HG03045 (cell line): ENCODE measurements at regions not wholly inside any gene's neighbourhood (a gene's known extent, or its start where the extent isn't known, plus 50 kb on each side); places are given as distances from the start of the nearest gene placed in this dataset.

Source experiments
- ATAC-seq: cut with Tn5 transposase; IDR thresholded peaks from one replicate; pipeline ENCODE4 v1.9.1; 2021; ENCODE audit warnings: mild to moderate bottlenecking, moderate library complexity; ENCODE audit not compliant: unreplicated experiment

DNA sequence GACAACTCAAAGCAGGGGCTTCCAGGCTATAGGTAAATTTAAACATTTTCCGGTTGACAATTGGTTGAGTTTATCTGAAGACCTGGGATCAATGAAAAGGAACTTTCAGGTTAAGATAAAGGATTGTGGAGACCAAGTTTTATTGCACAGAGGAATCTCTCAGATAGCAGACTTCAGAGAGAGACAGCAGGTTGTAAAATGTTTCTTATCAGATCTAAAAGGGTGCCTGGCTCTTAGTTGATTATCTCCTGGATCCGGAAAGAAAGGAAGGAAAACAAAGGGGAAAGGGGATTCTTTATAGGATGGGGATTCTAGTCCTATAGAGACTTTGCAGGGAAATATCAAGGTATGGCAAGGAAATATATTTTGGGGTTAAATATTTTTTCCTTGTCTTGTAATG, 951.3 kb upstream of the SEMA6D start:
- ATAC-seq, result no peak

- no peak for ATAC-seq
These were observed 949.0 kb upstream of the SEMA6D start for GRCh38 chr15:46768287-46768686.

GRCh38 chr15:46773016-46773415, 944.3 kb upstream of the SEMA6D start:
- no peak for ATAC-seq

DNA sequence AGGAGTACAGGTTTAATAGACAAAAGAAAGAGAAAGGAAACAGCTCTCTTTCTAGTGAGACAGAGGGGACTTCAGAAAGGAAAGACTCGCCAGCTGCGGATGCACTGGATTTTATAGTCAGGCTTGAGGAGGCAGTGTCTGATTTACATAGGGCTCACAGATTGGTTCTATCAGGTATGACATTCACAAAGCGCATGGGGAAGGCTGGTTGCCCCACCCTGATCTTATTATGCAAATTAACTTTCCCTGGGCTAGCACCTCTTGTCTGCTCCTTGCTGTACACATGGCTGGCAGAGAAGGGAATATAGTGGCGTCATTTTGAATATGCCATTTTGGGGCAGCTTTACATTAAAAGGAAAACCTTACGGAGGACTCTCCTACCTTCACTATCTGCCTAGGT, 938.4 kb upstream of the SEMA6D start:
- ATAC-seq, result no peak

- no peak for ATAC-seq
These were observed 930.6 kb upstream of the SEMA6D start for GRCh38 chr15:46786590-46787285.

GRCh38 chr15:46795685-46796084, 921.6 kb upstream of the SEMA6D start:
- ATAC-seq, result no peak

DNA sequence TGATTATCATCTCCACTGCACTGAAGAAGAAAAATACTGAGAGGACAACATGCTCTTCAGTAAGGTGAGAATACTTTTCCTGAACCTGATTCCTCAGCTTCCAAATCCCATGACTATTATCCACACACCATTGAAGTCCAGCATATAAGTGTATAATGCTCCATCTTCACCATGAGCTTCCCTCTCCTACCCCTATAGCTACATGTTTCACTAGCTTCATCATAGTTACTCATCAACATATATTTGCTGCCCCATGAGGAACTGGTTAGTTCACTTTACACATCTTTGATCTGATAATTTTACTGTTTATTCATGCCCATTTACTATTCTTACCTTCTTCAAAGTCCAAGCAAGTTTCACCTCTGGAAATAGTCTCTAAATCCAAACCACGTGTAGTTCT, 908.5 kb upstream of the SEMA6D start:
- ATAC-seq, result no peak

DNA sequence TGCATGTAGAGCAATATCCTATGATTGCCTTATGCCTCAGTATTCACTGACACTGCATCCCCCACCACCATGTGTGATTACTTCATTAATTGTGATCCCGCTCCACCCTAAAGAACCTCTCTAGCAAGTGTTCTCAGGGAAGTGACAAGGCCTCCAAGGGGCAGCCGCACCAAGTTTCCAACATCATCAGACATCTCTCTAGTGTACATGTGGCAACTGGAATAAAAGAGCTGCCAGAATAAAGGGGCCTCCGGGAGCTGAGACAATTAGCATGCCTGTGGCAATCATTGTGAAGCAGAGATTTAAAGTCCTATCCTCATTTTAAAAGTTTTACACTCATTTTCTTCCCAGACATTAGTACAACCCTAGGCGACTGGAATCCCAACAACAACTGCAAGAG, 902.1 kb upstream of the SEMA6D start:
- ATAC-seq, result no peak

DNA sequence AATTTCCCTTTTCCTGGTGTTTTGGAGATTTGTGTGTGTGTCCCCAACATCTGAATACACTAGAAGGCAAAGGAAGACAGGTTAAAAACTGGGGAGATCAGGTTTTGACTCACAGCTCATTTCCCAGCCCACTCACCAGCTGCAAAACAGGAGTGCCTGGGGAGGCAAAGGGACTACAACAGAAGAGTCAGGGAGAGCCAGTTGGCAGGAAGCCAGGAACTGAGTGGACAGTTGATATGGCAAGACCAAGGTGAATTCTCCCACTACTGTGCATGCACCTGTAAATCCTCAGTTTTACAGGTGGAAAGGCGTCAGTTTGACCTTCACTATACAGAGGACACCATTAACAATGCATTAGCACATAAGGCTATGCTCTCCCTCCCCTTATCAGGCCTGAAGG, 901.5 kb upstream of the SEMA6D start:
- ATAC-seq, result no peak

DNA sequence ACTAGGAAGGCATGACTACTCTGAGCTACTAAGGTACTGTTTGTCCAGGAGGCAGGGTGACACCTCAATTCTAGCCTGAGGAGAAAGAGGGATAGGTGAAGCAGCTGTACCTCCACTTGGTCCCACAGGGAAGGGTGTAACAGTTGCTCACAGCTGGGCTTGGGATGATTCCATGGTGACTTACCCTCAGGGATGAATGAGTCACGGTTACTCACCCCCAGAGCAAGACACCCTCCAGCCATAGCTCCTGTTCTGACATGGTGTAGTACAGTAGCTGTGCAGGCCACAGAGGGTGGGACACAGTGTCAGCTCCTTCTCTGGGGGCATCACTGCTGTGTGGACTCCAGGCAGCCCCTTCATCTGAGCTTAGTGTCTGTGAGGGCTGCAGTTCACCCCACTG, 868.6 kb upstream of the SEMA6D start:
- no peak for ATAC-seq

- no peak for ATAC-seq
These were observed 863.7 kb upstream of the SEMA6D start for GRCh38 chr15:46853600-46853999.

DNA sequence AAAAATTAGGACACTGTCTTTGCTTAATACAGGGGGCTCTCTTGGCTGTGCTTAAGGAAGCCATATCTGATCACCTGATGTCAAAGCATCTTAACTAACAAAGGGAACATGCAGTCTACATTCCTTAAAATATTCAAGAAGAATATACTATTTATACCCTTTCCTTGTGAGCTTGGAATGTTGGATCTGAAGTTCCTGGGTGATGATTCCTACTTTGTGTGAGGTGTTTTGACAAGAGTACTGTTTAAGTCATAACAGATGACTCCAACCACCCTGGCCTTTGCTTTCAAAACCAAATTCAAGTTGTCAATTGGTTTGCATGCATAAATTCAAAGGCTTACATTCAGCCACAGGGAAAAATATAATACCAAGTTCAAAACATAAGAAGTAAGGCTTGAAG, 862.7 kb upstream of the SEMA6D start:
- no peak for ATAC-seq

- no peak for ATAC-seq
These were observed 861.9 kb upstream of the SEMA6D start for GRCh38 chr15:46855388-46855787.

DNA sequence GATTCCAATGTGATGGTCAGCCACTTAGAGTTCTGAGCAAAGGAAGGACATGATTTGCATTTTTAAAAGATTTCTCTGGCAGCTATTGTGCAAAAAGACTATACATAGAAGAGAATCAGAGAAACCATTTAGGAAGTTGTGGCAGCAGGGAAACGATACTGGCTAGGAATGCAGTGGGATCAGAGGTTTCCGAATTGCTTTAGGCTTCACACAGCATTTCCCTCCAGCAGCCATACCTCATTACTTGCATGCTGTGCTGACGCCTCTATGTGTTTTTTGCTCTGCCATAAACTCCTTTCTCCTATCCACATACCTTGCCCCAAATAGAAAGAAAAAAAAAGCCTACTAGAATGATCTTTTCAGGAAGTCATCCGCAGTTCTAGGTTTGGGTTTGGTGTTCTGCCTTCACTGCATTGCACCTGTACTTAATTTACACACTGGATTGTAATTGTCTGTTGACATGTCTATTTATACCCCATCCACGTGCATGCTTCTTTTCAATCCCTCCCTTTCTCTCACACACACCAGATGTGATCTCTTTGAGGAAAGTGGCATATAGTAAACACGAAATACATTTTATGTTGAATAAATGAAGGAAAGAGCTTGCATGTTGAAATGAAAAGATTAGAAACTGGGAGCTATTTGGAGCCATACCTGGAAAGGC, 860.3 kb upstream of the SEMA6D start:
- ATAC-seq, result no peak

GRCh38 chr15:46858150-46858549, 859.2 kb upstream of the SEMA6D start:
- ATAC-seq, result no peak

GRCh38 chr15:46861796-46862195, 855.5 kb upstream of the SEMA6D start:
- no peak for ATAC-seq

GRCh38 chr15:46865155-46865554, 852.1 kb upstream of the SEMA6D start:
- no peak for ATAC-seq

DNA sequence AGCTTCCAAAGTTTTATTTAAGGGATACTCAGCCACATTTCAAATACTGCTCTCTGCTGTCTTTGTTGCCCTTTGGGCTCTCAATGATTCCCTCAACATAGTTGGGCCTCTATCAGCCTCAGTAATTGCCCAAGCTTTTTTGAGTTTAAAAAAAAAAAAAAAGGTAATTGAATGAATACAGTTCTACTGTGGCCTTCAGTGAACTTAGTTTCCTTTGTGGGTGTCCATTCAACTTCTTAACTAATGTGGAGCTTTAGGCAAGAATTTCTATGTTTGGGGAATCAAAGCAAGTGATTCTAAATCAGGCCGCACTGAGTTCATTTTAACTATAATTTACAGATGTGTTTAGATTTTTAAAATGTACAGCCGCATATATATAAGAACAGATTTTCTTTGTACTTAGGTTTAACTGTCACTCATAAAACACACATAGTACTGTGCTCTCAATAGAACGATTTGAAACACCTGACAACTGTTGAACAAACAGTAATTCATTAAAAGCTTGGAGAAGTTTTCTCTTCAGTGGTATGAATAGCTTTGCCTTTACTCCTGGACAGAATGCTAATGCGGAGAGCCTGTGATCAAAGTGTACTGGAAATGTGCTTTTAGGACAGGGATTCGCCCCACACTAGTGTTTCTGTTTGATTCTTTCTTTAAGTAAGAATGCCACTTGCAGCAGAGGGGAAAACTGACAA, 844.9 kb upstream of the SEMA6D start:
- ATAC-seq, result no peak

DNA sequence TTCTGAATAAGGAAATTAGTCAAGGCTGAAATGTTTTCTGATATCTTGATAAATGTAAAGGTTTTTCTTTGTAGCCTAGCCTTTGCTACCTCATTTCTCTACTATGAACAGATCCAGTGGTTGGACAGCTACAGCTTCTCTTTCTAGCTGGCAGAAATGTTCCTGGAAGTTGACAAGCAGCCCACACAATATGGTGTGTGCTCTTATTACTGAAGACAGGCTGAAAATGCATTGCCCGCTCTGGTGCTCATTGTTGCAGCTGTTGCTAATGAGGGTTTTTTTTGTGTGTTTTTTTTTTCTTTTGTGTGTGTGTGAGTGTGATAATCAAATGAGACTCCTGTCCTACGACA, 844.3 kb upstream of the SEMA6D start:
- ATAC-seq, result no peak

DNA sequence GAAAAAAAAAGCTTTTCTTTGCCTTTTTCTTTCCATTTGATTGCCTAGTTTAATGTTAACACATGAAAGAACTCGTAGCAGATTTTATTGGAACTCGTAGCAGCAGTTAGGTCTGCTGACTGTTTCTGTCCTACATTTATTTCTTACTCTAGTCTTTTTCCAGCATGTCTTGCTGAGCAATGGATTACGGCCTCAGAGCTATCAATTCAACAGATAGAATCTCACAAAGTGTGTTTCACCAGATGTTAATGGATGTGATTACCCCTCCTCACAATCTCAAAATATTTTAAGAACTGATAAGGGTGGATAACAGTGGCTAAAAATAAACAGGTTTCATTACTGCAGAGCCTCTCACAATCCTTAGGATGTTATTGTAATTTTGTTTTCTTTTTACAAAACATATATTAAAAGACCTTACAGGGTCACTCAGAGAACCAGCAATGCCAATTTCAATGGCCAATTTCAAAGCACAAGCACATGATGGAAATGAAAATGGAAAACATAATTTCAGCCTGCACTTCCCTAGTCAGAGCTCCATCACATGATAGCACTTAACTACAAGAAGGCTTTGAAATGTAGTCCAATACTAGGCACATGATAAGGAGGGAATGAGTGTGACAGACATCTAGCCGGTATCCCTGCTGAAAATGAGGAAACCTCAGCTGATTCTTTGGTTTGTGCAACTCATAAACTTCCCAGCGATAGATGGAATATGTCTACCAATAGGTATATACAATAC, 838.1 kb upstream of the SEMA6D start:
- ATAC-seq, result no peak

- no peak for ATAC-seq
These were observed 836.5 kb upstream of the SEMA6D start for GRCh38 chr15:46880791-46881190.
